Spinal cord (tissue), 9 donors: ENCODE measurements at regions not wholly inside any gene's neighbourhood (a gene's known extent, or its start where the extent isn't known, plus 50 kb on each side); places are given as distances from the start of the nearest gene placed in this dataset.

ENCODE experiments used
- DNase-seq, 6 donors: peaks; one replicate each; pipeline versions ENCODE4 v3.0.0 to v3.0.0-alpha.2; 2013 to 2015; ENCODE audit warnings: low spot score in 6 of 6, low read depth in 4 of 6
- H3K27ac ChIP-seq: one replicate; pipeline ENCODE4 v1.5.1; 2013; ENCODE audit warnings: low read depth, low read length, control low read depth
- H3K27me3 ChIP-seq: one replicate; pipeline ENCODE4 v1.6.1; 2013; ENCODE audit warnings: low read length; ENCODE audit not compliant: control insufficient read depth, insufficient read depth
- H3K36me3 ChIP-seq: one replicate; pipeline ENCODE4 v1.6.1; 2013; ENCODE audit warnings: low read length; ENCODE audit not compliant: control insufficient read depth, insufficient read depth
- H3K4me1 ChIP-seq: one replicate; pipeline ENCODE4 v1.6.1; 2013; ENCODE audit warnings: low read length; ENCODE audit not compliant: control insufficient read depth, insufficient read depth
- H3K4me3 ChIP-seq: one replicate; pipeline ENCODE4 v1.5.1; 2013; ENCODE audit warnings: low read depth, low read length, control low read depth
- H3K9me3 ChIP-seq: one replicate; pipeline ENCODE4 v1.6.1; 2013; ENCODE audit warnings: low read length; ENCODE audit not compliant: control insufficient read depth, insufficient read depth
- WGBS: methylation state at CpG from one replicate; pipeline ENCODE4 v1.1.5; 2013; ENCODE audit warnings: missing lambda C conversion rate; ENCODE audit not compliant: insufficient coverage; 5-methylcytosine and 5-hydroxymethylcytosine counted together
- donor health status: healthy.

- H3K36me3 ChIP-seq, result no peaks in the 10 kb centered on the region
- 83% methylated on average over 7 of the region's 7 CpGs for WGBS
- no peaks in the 10 kb centered on the region for H3K9me3 ChIP-seq
Measured at GRCh38 chr4:38461342-38461741, 202.7 kb upstream of the KLF3 start.

GRCh38 chr4:38462367-38463055 is 201.5 kb upstream of the KLF3 start:
- no peak for DNase-seq
- no peak overlapping the region for H3K27ac ChIP-seq
- H3K9me3 ChIP-seq, result no peaks in the 10 kb centered on the region
- no peak overlapping the region for H3K4me3 ChIP-seq
- no peaks in the 10 kb centered on the region for H3K4me1 ChIP-seq
- 71% methylated on average over 1 of the region's 6 CpGs for WGBS
- H3K36me3 ChIP-seq, result no peaks in the 10 kb centered on the region
- no peaks in the 10 kb centered on the region for H3K27me3 ChIP-seq

More at GRCh38 chr4:38461342-38461741, 202.7 kb upstream of the KLF3 start:
- Histone ChIP-seq H3K27me3 (no peaks in the 10 kb centered on the region), H3K4me3 (no peak overlapping the region), H3K4me1 (no peaks in the 10 kb centered on the region), H3K27ac (no peak overlapping the region)
- DNase-seq, result no peak

GRCh38 chr4:38463268-38463958 is 200.6 kb upstream of the KLF3 start:
- H3K4me1 ChIP-seq, result no peaks in the 10 kb centered on the region
- H3K27ac ChIP-seq, result no peak overlapping the region
- H3K27me3 ChIP-seq, result no peaks in the 10 kb centered on the region
- H3K36me3 ChIP-seq, result no peaks in the 10 kb centered on the region
- DNase-seq, result no peak
- H3K4me3 ChIP-seq, result no peak overlapping the region
- WGBS, result 100% methylated on average over 3 of the region's 6 CpGs
- no peaks in the 10 kb centered on the region for H3K9me3 ChIP-seq

- Histone ChIP-seq H3K4me1 (no peaks in the 10 kb centered on the region), H3K27ac (no peak overlapping the region)
Measured at GRCh38 chr4:38464328-38464727, 199.7 kb upstream of the KLF3 start.

GRCh38 chr4:38466401-38466800 is 197.6 kb upstream of the KLF3 start:
- no CpG with 5 or more reads among the region's 1 CpG for WGBS
- H3K27me3 ChIP-seq, result no peaks in the 10 kb centered on the region
- no peak for DNase-seq
- H3K36me3 ChIP-seq, result no peaks in the 10 kb centered on the region
- no peak overlapping the region for H3K4me3 ChIP-seq
- H3K9me3 ChIP-seq, result no peaks in the 10 kb centered on the region
- no peak overlapping the region for H3K27ac ChIP-seq
- H3K4me1 ChIP-seq, result no peaks in the 10 kb centered on the region

More at GRCh38 chr4:38464328-38464727, 199.7 kb upstream of the KLF3 start:
- Histone ChIP-seq H3K9me3 (no peaks in the 10 kb centered on the region), H3K4me3 (no peak overlapping the region), H3K27me3 (no peaks in the 10 kb centered on the region), H3K36me3 (no peaks in the 10 kb centered on the region)
- 85% methylated on average over 3 of the region's 4 CpGs for WGBS
- no peak for DNase-seq

GRCh38 chr4:38467296-38467695 is 196.7 kb upstream of the KLF3 start:
- H3K4me1 ChIP-seq, result no peaks in the 10 kb centered on the region
- no peak overlapping the region for H3K27ac ChIP-seq
- no peaks in the 10 kb centered on the region for H3K36me3 ChIP-seq
- no peak overlapping the region for H3K4me3 ChIP-seq
- DNase-seq, result no peak
- WGBS, result 78% methylated on average over 1 of the region's 1 CpG
- no peaks in the 10 kb centered on the region for H3K9me3 ChIP-seq
- H3K27me3 ChIP-seq, result no peaks in the 10 kb centered on the region

GRCh38 chr4:38468339-38468866 is 195.6 kb upstream of the KLF3 start:
- H3K27me3 ChIP-seq, result no peaks in the 10 kb centered on the region
- H3K9me3 ChIP-seq, result no peaks in the 10 kb centered on the region
- no peaks in the 10 kb centered on the region for H3K36me3 ChIP-seq
- 58% methylated on average over 2 of the region's 3 CpGs for WGBS
- no peak overlapping the region for H3K4me3 ChIP-seq
- no peaks in the 10 kb centered on the region for H3K4me1 ChIP-seq
- peak in 1 of 6 donors; percentile 32 for DNase-seq
- no peak overlapping the region for H3K27ac ChIP-seq

GRCh38 chr4:38469410-38469809 is 194.6 kb upstream of the KLF3 start:
- H3K36me3 ChIP-seq, result no peaks in the 10 kb centered on the region
- H3K27me3 ChIP-seq, result no peaks in the 10 kb centered on the region
- DNase-seq, result no peak
- H3K9me3 ChIP-seq, result no peaks in the 10 kb centered on the region
- no peaks in the 10 kb centered on the region for H3K4me1 ChIP-seq
- H3K4me3 ChIP-seq, result no peak overlapping the region
- WGBS, result 87% methylated on average over 3 of the region's 3 CpGs
- H3K27ac ChIP-seq, result no peak overlapping the region

GRCh38 chr4:38470735-38471262 is 193.2 kb upstream of the KLF3 start:
- Histone ChIP-seq H3K9me3 (no peaks in the 10 kb centered on the region), H3K27ac (no peak overlapping the region), H3K4me3 (no peak overlapping the region), H3K36me3 (no peaks in the 10 kb centered on the region), H3K27me3 (no peaks in the 10 kb centered on the region), H3K4me1 (no peaks in the 10 kb centered on the region)
- no peak for DNase-seq
- WGBS, result no CpG with 5 or more reads among the region's 2 CpGs
